ENCODE measurements at regions not wholly inside any gene's neighbourhood (a gene's known extent, or its start where the extent isn't known, plus 50 kb on each side); places are given as distances from the start of the nearest gene placed in this dataset.

DNA sequence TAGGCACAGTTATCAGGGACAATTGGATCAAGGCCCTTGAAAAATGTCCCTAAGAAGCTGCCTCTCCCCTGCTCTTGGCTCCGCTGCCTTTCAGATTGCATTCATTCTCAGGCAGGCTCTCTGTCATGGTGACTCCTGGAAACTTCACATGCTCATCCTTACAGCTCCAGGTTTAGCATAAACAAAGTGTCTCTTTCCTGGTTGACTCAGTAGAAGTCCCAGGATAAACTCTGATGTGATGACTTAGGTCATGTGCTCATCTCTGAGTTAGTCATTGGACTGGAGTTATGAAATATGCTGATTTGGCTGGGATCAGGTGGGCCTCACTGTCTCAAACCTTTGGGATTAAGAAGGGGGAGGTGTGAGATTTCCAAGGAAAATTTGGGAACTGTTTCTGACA is 243.8 kb downstream of the ZNF621 start:
- no peak for TF ChIP-seq EZH2 (IDR thresholded peaks at IDR 0.05)
- TF ChIP-seq POLR2AphosphoS5 (IDR thresholded peaks at IDR 0.05; ENCODE audit: borderline replicate concordance, low read depth, low read length): no peak

Measured in SK-N-MC (cell line).